ENCODE measurements at regions not wholly inside any gene's neighbourhood (a gene's known extent, or its start where the extent isn't known, plus 50 kb on each side); places are given as distances from the start of the nearest gene placed in this dataset.

- no peak for DNase-seq
- Histone ChIP-seq H3K9me3 (replicated peaks in 1 of 2; ENCODE audit: control insufficient read depth in 1 of 2, insufficient read depth in 1 of 2, low read length in 2 of 2) (no peaks in the 10 kb centered on the region), H2AFZ (ENCODE audit: insufficient read depth, low read depth, low read length, poor library complexity, severe bottlenecking) (no peak overlapping the region), H4K20me1 (ENCODE audit: insufficient read depth, low read length) (no peaks in the 10 kb centered on the region), H3K27me3 (ENCODE audit: control insufficient read depth in 2 of 2, insufficient read depth in 2 of 2, low read length in 2 of 2) (no peaks in the 10 kb centered on the region), H3K4me3 (replicated peaks in 1 of 3; ENCODE audit: low read depth in 2 of 3, low read length in 3 of 3) (no peak overlapping the region), H3K4me1 (ENCODE audit: control insufficient read depth in 1 of 2, insufficient read depth in 2 of 2, low read length in 2 of 2) (peaks cover 3 to 4% of the 10 kb centered on the region in 2 donors), H3K27ac (ENCODE audit: low read depth in 1 of 2, low read length in 2 of 2) (no peak overlapping the region), H3K9ac (ENCODE audit: insufficient read depth, low read length, poor library complexity, severe bottlenecking) (no peak overlapping the region), H3K36me3 (replicated peaks in 1 of 2; ENCODE audit: control insufficient read depth in 1 of 2, insufficient read depth in 2 of 2, low read length in 2 of 2) (no peaks in the 10 kb centered on the region), H3K79me2 (ENCODE audit: insufficient read depth, low read length) (no peaks in the 10 kb centered on the region), H3K4me2 (replicated peaks; ENCODE audit: extremely low read depth, low read length, poor library complexity, severe bottlenecking) (no peak overlapping the region)
- no peaks in the 10 kb centered on the region for H3K36me3 Mint-ChIP-seq
- no peak overlapping the region for H3K4me3 Mint-ChIP-seq
- peaks cover 9% of the 10 kb centered on the region for H3K4me1 Mint-ChIP-seq
- H3K27ac Mint-ChIP-seq: no peak overlapping the region
- H3K27me3 Mint-ChIP-seq (ENCODE audit: low read depth in 3 of 3): peaks cover 0 to 3% (median 0%) of the 10 kb centered on the region in 3 donors
- TF ChIP-seq CTCF (IDR thresholded peaks at IDR 0.05): no peak
- no peaks in the 10 kb centered on the region for H3K9me3 Mint-ChIP-seq
- 94% methylated on average over 19 of the region's 19 CpGs for WGBS (ENCODE audit: insufficient coverage)
- intact Hi-C loops (cut with micrococcal nuclease): no loop called here
Observed at GRCh38 chr3:72572489-72573007, 275.7 kb downstream of the SHQ1 start.

GRCh38 chr3:72571638-72572114 lies 276.6 kb downstream of the SHQ1 start:
- Histone ChIP-seq H3K79me2 (ENCODE audit: insufficient read depth, low read length) (no peaks in the 10 kb centered on the region), H3K4me1 (ENCODE audit: control insufficient read depth in 1 of 2, insufficient read depth in 2 of 2, low read length in 2 of 2) (peaks cover 3 to 4% of the 10 kb centered on the region in 2 donors), H3K4me2 (replicated peaks; ENCODE audit: extremely low read depth, low read length, poor library complexity, severe bottlenecking) (no peak overlapping the region), H3K9ac (ENCODE audit: insufficient read depth, low read length, poor library complexity, severe bottlenecking) (no peak overlapping the region), H3K4me3 (replicated peaks in 1 of 3; ENCODE audit: low read depth in 2 of 3, low read length in 3 of 3) (no peak overlapping the region), H3K9me3 (replicated peaks in 1 of 2; ENCODE audit: control insufficient read depth in 1 of 2, insufficient read depth in 1 of 2, low read length in 2 of 2) (no peaks in the 10 kb centered on the region), H3K36me3 (replicated peaks in 1 of 2; ENCODE audit: control insufficient read depth in 1 of 2, insufficient read depth in 2 of 2, low read length in 2 of 2) (no peaks in the 10 kb centered on the region), H4K20me1 (ENCODE audit: insufficient read depth, low read length) (no peaks in the 10 kb centered on the region), H2AFZ (ENCODE audit: insufficient read depth, low read depth, low read length, poor library complexity, severe bottlenecking) (no peak overlapping the region), H3K27ac (ENCODE audit: low read depth in 1 of 2, low read length in 2 of 2) (no peak overlapping the region), H3K27me3 (ENCODE audit: control insufficient read depth in 2 of 2, insufficient read depth in 2 of 2, low read length in 2 of 2) (no peaks in the 10 kb centered on the region)
- Mint-ChIP-seq H3K36me3 (no peaks in the 10 kb centered on the region), H3K9me3 (no peaks in the 10 kb centered on the region), H3K4me3 (no peak overlapping the region), H3K27ac (no peak overlapping the region), H3K27me3 (ENCODE audit: low read depth in 3 of 3) (peaks cover 0 to 3% (median 0%) of the 10 kb centered on the region in 3 donors), H3K4me1 (peaks cover 2% of the 10 kb centered on the region)
- TF ChIP-seq CTCF (IDR thresholded peaks at IDR 0.05): no peak
- DNase-seq: no peak
- intact Hi-C loops (cut with micrococcal nuclease): no loop called here
- 91% methylated on average over 13 of the region's 13 CpGs for WGBS (ENCODE audit: insufficient coverage)
